Calu3 (cell line): ENCODE measurements at regions not wholly inside any gene's neighbourhood (a gene's known extent, or its start where the extent isn't known, plus 50 kb on each side); places are given as distances from the start of the nearest gene placed in this dataset.

ENCODE experiments used
- BruUV-seq: library from RNA; stranded (reverse); fragments of 400-500 nt; replicated peaks from 2 replicates; lab custom pipeline; 2021; lab: Mats Ljungman, UMichigan
- CTCF ChIA-PET: fragments of 300-600 bp; sonication (Branson Sonifier 250); formaldehyde crosslinking; loops from one replicate; lab custom pipeline; 2022; ENCODE audit warnings: antibody characterized with exemption; lab: Charles Lee
- DNase-seq: peaks from one replicate; pipeline ENCODE4 v3.0.0; 2022
- H3K27ac Mint-ChIP-seq: one replicate; pipeline ENCODE4 v1.8.0; 2022; ENCODE audit warnings: mixed read lengths; ENCODE audit not compliant: unreplicated experiment
- H3K27me3 Mint-ChIP-seq: one replicate; pipeline ENCODE4 v1.8.0; 2022; ENCODE audit warnings: mixed read lengths; ENCODE audit not compliant: unreplicated experiment
- H3K36me3 Mint-ChIP-seq: one replicate; pipeline ENCODE4 v1.8.0; 2022; ENCODE audit warnings: mild to moderate bottlenecking, moderate library complexity, mixed read lengths; ENCODE audit not compliant: insufficient read depth, unreplicated experiment
- H3K4me1 Mint-ChIP-seq: one replicate; pipeline ENCODE4 v1.8.0; 2022; ENCODE audit warnings: mild to moderate bottlenecking, low read depth, mixed read lengths; ENCODE audit not compliant: unreplicated experiment
- H3K4me3 Mint-ChIP-seq: one replicate; pipeline ENCODE4 v1.8.0; 2022; ENCODE audit warnings: mild to moderate bottlenecking, low read depth, moderate library complexity, mixed read lengths; ENCODE audit not compliant: unreplicated experiment
- H3K9me3 Mint-ChIP-seq: one replicate; pipeline ENCODE4 v1.8.0; 2022; ENCODE audit warnings: low read depth, mixed read lengths; ENCODE audit not compliant: unreplicated experiment
- intact Hi-C: fragments of 100-400 bp; cut with micrococcal nuclease; formaldehyde crosslinking; loops from one replicate; pipeline ENCODE4 v1.10.0; 2022; ENCODE audit not compliant: unreplicated experiment
- TF ChIP-seq, protein P1 (sequence below): fragments of 200-600 bp; IDR thresholded peaks from one replicate; pipeline ENCODE4 v1.8.0; 2022; ENCODE audit warnings: antibody characterized with exemption; ENCODE audit not compliant: unreplicated experiment

DNA sequence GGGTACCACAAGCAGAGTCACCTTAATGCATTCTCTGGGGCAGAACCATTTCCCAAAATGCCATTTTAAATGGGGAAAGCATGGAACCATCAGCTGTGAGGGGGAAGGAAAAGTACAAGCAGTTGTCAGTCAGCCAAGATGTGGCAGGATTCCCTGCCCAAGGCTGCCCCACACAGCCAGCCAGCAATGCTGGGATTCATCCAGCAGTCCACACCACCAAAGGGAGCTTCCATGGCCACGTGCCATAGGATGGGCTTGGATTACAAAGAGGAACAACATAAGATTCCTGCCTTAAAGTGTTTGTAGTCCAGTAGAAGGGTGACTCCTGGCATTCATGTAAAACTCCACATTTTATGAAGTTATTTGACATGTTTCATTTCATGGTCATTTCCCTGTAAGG, 233.3 kb downstream of the SHOX2 start:
- no peaks in the 10 kb centered on the region for H3K27me3 Mint-ChIP-seq
- TF ChIP-seq, protein P1, sequence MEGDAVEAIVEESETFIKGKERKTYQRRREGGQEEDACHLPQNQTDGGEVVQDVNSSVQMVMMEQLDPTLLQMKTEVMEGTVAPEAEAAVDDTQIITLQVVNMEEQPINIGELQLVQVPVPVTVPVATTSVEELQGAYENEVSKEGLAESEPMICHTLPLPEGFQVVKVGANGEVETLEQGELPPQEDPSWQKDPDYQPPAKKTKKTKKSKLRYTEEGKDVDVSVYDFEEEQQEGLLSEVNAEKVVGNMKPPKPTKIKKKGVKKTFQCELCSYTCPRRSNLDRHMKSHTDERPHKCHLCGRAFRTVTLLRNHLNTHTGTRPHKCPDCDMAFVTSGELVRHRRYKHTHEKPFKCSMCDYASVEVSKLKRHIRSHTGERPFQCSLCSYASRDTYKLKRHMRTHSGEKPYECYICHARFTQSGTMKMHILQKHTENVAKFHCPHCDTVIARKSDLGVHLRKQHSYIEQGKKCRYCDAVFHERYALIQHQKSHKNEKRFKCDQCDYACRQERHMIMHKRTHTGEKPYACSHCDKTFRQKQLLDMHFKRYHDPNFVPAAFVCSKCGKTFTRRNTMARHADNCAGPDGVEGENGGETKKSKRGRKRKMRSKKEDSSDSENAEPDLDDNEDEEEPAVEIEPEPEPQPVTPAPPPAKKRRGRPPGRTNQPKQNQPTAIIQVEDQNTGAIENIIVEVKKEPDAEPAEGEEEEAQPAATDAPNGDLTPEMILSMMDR, result no peak
- intact Hi-C loops, result no loop called here
- H3K4me3 Mint-ChIP-seq, result no peak overlapping the region
- H3K36me3 Mint-ChIP-seq, result no peaks in the 10 kb centered on the region
- no peaks in the 10 kb centered on the region for H3K4me1 Mint-ChIP-seq
- DNase-seq, result no peak
- no TSS peak for BruUV-seq
- H3K9me3 Mint-ChIP-seq, result no peaks in the 10 kb centered on the region
- no peak overlapping the region for H3K27ac Mint-ChIP-seq
- CTCF ChIA-PET, result no interaction called here

DNA sequence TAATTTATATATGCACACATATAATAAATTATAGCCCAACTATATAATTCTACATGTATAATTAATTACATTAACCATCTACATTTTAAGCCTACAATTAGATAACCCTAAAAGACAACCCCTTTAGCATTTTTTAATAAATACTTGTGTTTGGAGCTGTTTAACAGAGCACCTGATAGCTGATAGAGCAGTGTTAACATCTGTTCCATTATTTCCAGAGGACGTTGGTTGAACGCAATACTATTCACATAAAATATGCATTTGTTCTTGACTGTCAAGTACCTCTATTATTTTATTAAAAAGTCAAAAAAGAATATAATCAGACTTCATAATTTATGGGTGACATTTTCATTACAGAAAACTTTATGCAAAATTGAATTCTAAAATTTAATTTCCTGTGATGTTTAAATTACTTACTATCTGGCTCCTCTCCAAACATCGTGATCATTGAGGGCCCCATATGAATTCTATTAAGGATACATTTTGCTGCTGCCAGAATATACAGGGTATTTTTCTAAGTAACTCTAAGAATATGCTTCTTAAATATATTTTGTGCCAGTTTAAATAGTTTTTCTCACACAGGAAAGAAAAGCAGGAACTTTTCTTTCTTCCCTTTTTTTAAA, 234.3 kb downstream of the SHOX2 start:
- no peak for DNase-seq
- Mint-ChIP-seq H3K27ac (no peak overlapping the region), H3K36me3 (no peaks in the 10 kb centered on the region), H3K4me1 (no peaks in the 10 kb centered on the region), H3K27me3 (no peaks in the 10 kb centered on the region), H3K4me3 (no peak overlapping the region), H3K9me3 (no peaks in the 10 kb centered on the region)
- intact Hi-C loops, result no loop called here
- TF ChIP-seq, protein P1, result no peak
- no TSS peak for BruUV-seq
- CTCF ChIA-PET, result no interaction called here

DNA sequence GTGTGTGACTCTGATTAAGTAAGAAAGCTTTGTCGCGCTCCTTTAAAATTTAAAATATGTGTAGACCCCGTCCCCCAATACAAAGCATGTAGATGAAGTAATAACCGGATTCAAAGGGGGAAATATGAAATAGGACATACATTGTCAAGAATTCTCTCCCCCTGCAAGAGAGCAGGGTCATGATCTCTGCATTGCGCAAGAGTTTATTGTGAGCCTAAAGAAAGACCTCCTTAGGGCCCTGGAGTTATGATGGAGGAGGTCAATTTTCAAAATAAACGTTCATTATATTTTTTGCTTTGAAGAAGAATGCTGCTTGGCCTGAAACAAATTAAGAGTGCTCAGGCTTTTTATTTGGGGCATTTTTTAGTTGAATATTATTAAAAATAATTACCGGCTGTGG, 235.0 kb downstream of the SHOX2 start:
- Mint-ChIP-seq H3K4me3 (no peak overlapping the region), H3K4me1 (no peaks in the 10 kb centered on the region), H3K9me3 (no peaks in the 10 kb centered on the region), H3K27me3 (no peaks in the 10 kb centered on the region), H3K36me3 (no peaks in the 10 kb centered on the region), H3K27ac (no peak overlapping the region)
- TF ChIP-seq, protein P1, result no peak
- CTCF ChIA-PET, result interaction anchor here (0.6 kb wide), 2 partner anchors 82 to 112 kb away, joined by 3 read pairs; no protein-coding TSS in a partner anchor
- DNase-seq, result no peak
- intact Hi-C loops, result no loop called here
- no TSS peak for BruUV-seq

DNA sequence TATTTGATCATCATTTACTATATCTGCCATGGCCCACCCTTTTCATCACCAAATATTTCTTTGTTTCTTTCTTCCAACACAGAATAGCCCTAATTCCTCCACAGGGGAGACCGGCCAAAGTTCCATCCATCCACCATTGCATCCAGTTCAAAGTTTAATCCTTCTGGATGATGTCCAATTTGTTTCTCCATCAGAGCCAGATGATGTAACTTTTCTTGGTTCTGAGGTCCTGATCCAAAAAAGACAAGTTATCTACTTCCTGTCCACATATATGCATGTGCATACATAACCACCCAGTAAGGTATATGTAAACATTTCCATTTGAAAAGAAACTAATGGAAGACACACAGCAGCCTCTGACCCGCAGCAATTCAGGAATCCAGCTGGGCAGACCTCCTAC, 237.3 kb downstream of the SHOX2 start:
- no TSS peak for BruUV-seq
- CTCF ChIA-PET, result interaction anchor here (1.7 kb wide), 1 partner anchor 9 kb away, joined by 5 read pairs; no protein-coding TSS in a partner anchor
- DNase-seq, result no peak
- Mint-ChIP-seq H3K9me3 (no peaks in the 10 kb centered on the region), H3K27ac (no peak overlapping the region), H3K4me1 (no peaks in the 10 kb centered on the region), H3K4me3 (no peak overlapping the region), H3K27me3 (no peaks in the 10 kb centered on the region), H3K36me3 (no peaks in the 10 kb centered on the region)
- TF ChIP-seq, protein P1, result no peak
- intact Hi-C loops, result loop anchor here (5.0 kb wide), 1 partner anchor 663 kb away; no protein-coding TSS in a partner anchor
